CD4-positive, alpha-beta T cell (primary cell): ENCODE measurements at regions not wholly inside any gene's neighbourhood (a gene's known extent, or its start where the extent isn't known, plus 50 kb on each side); places are given as distances from the start of the nearest gene placed in this dataset.

Source experiments
- ATAC-seq: fragments of 200-7000 bp; cut with Tn5 transposase; one replicate; pipeline ENCODE4 v1.10.0; 2022; ENCODE audit warnings: mild to moderate bottlenecking; ENCODE audit not compliant: poor library complexity
- CTCF ChIA-PET: fragments of 350-600 bp; sonication (Branson Sonifier 250); formaldehyde crosslinking; loops from one replicate; lab custom pipeline; 2021; ENCODE audit warnings: antibody characterized with exemption, inconsistent platforms; lab: Charles Lee
- POLR2A ChIA-PET: fragments of 350-600 bp; sonication (Branson Sonifier 250); formaldehyde crosslinking; loops from one replicate; lab custom pipeline; 2021; ENCODE audit warnings: antibody characterized with exemption, inconsistent platforms; lab: Charles Lee
- DNase-seq, 14 experiments: peaks; one replicate each; pipeline ENCODE4 v3.0.0-alpha.2; 2013 to 2020; ENCODE audit warnings: mixed read lengths in 2 of 14
- H3K27ac ChIP-seq, 2 donors: one replicate each; pipeline versions ENCODE4 v1.5.1 to v1.7.0; 2013; ENCODE audit warnings: low read length in 2 of 2, low read depth in 1 of 2, mild to moderate bottlenecking in 1 of 2
- H3K27me3 ChIP-seq, 2 experiments: 1 replicate in 1 of 2; 2 replicates in 1 of 2; pipeline versions ENCODE4 v1.6.1 to v1.7.0; 2013; ENCODE audit warnings: low read length in 2 of 2, control low read depth in 1 of 2, mild to moderate bottlenecking in 1 of 2, moderate library complexity in 1 of 2; ENCODE audit not compliant: insufficient read depth in 2 of 2, control insufficient read depth in 1 of 2
- H3K36me3 ChIP-seq: one replicate; pipeline ENCODE4 v1.6.1; 2013; ENCODE audit warnings: low read length, control low read depth; ENCODE audit not compliant: insufficient read depth
- H3K4me1 ChIP-seq: one replicate; pipeline ENCODE4 v1.6.1; 2013; ENCODE audit warnings: low read length, control low read depth; ENCODE audit not compliant: insufficient read depth
- H3K4me3 ChIP-seq: one replicate; pipeline ENCODE4 v1.5.1; 2013; ENCODE audit warnings: mild to moderate bottlenecking, low read length, moderate library complexity
- H3K9me3 ChIP-seq, 2 experiments: 1 replicate in 1 of 2; 2 replicates in 1 of 2; pipeline versions ENCODE4 v1.6.1 to v1.7.0; 2013; ENCODE audit warnings: low read length in 2 of 2, mild to moderate bottlenecking in 2 of 2, control low read depth in 1 of 2, moderate library complexity in 1 of 2; ENCODE audit not compliant: control insufficient read depth in 1 of 2, insufficient read depth in 1 of 2
- H3K27ac Mint-ChIP-seq: one replicate; pipeline ENCODE4 v1.8.0; 2020; ENCODE audit warnings: mixed read lengths
- H3K27me3 Mint-ChIP-seq: one replicate; pipeline ENCODE4 v1.8.0; 2021; ENCODE audit warnings: mixed read lengths
- H3K36me3 Mint-ChIP-seq: one replicate; pipeline ENCODE4 v1.8.0; 2021; ENCODE audit warnings: low read depth, mixed read lengths
- H3K4me1 Mint-ChIP-seq: one replicate; pipeline ENCODE4 v1.8.0; 2021; ENCODE audit warnings: low read depth, mixed read lengths
- H3K4me3 Mint-ChIP-seq: one replicate; pipeline ENCODE4 v1.8.0; 2020; ENCODE audit warnings: mild to moderate bottlenecking, mixed read lengths
- H3K9me3 Mint-ChIP-seq: one replicate; pipeline ENCODE4 v1.8.0; 2020; ENCODE audit warnings: mixed read lengths
- intact Hi-C, 2 experiments: fragments of 100-400 bp; cut with DNase I in 1 of 2; cut with micrococcal nuclease in 1 of 2; formaldehyde crosslinking; loops; one replicate each; pipeline versions ENCODE4 v1.15.1 to v1.9.0; 2023 to 2025; cut with DNase I, micrococcal nuclease
- TF ChIP-seq, protein P1 (sequence below): fragments of 200-600 bp; IDR thresholded peaks from one replicate; pipeline ENCODE4 v1.8.0; 2022; ENCODE audit warnings: antibody characterized with exemption, mild to moderate bottlenecking

DNA sequence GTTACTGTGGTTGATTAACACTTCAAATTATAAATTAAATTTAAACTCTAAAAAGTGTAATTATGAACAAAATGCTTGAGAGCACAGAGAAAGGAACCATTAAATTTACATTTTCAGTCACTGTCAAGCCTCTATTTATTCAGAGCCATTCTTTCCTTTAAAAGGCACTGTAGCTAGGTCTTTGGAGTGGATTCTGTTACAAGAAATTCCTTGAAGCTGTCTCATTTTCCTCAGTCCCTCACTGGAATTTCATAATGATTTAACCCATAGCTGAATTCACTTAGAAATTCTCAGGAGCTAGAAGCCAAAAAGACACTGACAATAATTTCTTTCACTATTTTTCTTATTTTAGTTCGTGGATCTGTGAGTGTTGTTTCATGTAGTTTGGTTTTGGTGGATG is 81.2 kb upstream of the TCF12 start:
- Mint-ChIP-seq H3K36me3 (no peaks in the 10 kb centered on the region), H3K4me3 (no peak overlapping the region), H3K9me3 (no peaks in the 10 kb centered on the region), H3K27me3 (no peaks in the 10 kb centered on the region), H3K27ac (no peak overlapping the region), H3K4me1 (no peaks in the 10 kb centered on the region)
- no peaks in the 10 kb centered on the region for H3K4me1 ChIP-seq
- TF ChIP-seq, protein P1, sequence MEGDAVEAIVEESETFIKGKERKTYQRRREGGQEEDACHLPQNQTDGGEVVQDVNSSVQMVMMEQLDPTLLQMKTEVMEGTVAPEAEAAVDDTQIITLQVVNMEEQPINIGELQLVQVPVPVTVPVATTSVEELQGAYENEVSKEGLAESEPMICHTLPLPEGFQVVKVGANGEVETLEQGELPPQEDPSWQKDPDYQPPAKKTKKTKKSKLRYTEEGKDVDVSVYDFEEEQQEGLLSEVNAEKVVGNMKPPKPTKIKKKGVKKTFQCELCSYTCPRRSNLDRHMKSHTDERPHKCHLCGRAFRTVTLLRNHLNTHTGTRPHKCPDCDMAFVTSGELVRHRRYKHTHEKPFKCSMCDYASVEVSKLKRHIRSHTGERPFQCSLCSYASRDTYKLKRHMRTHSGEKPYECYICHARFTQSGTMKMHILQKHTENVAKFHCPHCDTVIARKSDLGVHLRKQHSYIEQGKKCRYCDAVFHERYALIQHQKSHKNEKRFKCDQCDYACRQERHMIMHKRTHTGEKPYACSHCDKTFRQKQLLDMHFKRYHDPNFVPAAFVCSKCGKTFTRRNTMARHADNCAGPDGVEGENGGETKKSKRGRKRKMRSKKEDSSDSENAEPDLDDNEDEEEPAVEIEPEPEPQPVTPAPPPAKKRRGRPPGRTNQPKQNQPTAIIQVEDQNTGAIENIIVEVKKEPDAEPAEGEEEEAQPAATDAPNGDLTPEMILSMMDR: no peak
- no peak overlapping the region for H3K4me3 ChIP-seq
- no peaks in the 10 kb centered on the region for H3K36me3 ChIP-seq
- ChIA-PET POLR2A (no interaction called here), CTCF (no interaction called here)
- intact Hi-C loops: no loop called here
- DNase-seq: no peak
- no peak overlapping the region for H3K27ac ChIP-seq
- no peak for ATAC-seq
- no peaks in the 10 kb centered on the region for H3K9me3 ChIP-seq
- H3K27me3 ChIP-seq: no peaks in the 10 kb centered on the region

DNA sequence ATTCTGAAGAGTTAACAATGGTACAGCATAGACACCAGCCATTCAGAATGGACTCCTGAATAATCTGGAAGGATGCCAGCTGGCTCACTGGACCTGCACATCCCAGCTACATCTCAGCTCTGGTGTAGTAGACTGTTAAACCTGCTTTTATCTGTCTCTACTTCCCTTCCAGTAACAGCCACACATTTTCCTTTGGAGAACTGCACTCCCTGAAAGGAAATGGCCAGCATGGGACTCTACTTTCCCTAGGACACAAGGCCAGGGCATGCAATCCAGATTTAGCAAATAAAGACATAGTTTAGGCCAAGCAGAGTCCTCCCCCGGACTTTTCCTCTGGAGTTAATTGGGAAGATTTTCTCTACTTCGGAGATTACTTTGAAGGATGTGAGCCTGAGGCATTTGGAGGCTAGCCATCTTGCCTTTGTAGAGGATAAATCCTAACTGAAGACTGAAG is 82.7 kb upstream of the TCF12 start:
- H3K4me3 Mint-ChIP-seq: no peak overlapping the region
- H3K9me3 ChIP-seq: no peaks in the 10 kb centered on the region
- CTCF ChIA-PET: no interaction called here
- no peak for ATAC-seq
- no peak overlapping the region for H3K4me3 ChIP-seq
- no peak overlapping the region for H3K27ac Mint-ChIP-seq
- no peaks in the 10 kb centered on the region for H3K4me1 Mint-ChIP-seq
- intact Hi-C loops: no loop called here
- no peaks in the 10 kb centered on the region for H3K36me3 ChIP-seq
- no peaks in the 10 kb centered on the region for H3K27me3 ChIP-seq
- H3K36me3 Mint-ChIP-seq: no peaks in the 10 kb centered on the region
- no peaks in the 10 kb centered on the region for H3K9me3 Mint-ChIP-seq
- TF ChIP-seq, protein P1: no peak
- H3K27me3 Mint-ChIP-seq: no peaks in the 10 kb centered on the region
- POLR2A ChIA-PET: no interaction called here
- H3K27ac ChIP-seq: no peak overlapping the region
- DNase-seq: no peak
- no peaks in the 10 kb centered on the region for H3K4me1 ChIP-seq

DNA sequence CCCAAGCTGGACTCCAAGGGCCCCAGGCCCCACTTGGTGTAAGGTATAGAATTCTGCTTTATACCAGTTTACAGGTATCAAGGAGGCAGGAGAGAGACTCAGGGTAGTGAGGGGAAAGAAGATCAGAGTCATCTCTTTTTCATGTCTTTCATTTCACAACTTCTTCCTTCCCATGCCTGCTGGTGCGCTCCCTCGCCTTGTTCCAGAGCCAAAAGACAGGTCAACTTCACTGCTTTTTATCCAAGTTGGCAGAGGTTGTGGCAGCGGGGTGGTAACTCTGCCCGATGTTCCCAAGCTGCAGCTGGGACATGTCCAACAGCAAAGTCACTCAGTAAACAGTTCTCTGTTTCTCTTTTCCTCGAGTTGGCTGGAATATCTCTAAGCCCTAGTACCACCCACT is 86.3 kb upstream of the TCF12 start:
- intact Hi-C loops: no loop called here
- Histone ChIP-seq H3K4me3 (no peak overlapping the region), H3K36me3 (no peaks in the 10 kb centered on the region), H3K27ac (no peak overlapping the region), H3K4me1 (no peaks in the 10 kb centered on the region), H3K9me3 (no peaks in the 10 kb centered on the region), H3K27me3 (no peaks in the 10 kb centered on the region)
- Mint-ChIP-seq H3K4me3 (no peak overlapping the region), H3K36me3 (no peaks in the 10 kb centered on the region), H3K9me3 (no peaks in the 10 kb centered on the region), H3K27me3 (no peaks in the 10 kb centered on the region), H3K27ac (no peak overlapping the region), H3K4me1 (no peaks in the 10 kb centered on the region)
- POLR2A ChIA-PET: no interaction called here
- CTCF ChIA-PET: no interaction called here
- ATAC-seq (no peak), DNase-seq (no peak)
- TF ChIP-seq, protein P1: no peak
